Heart right ventricle (tissue), 16 donors: ENCODE measurements at regions not wholly inside any gene's neighbourhood (a gene's known extent, or its start where the extent isn't known, plus 50 kb on each side); places are given as distances from the start of the nearest gene placed in this dataset.
"Not testable (repeated sequence)": the region's sequence is repeated elsewhere in the genome, so short reads cannot be mapped to it uniquely, and the experiment has no call there.

Source experiments
- ATAC-seq, 8 donors: fragments of 200-7000 bp; cut with Tn5 transposase; one replicate each; pipeline ENCODE4 v1.9.1; 2020; ENCODE audit warnings: mild to moderate bottlenecking in 8 of 8, moderate library complexity in 8 of 8, moderate number of reproducible peaks in 1 of 8
- DNase-seq, 2 donors: peaks; one replicate each; pipeline ENCODE4 v3.0.0-alpha.2; 2020
- H3K27ac ChIP-seq, 10 donors: fragments of 200-600 bp; sonication (generic) in 2 of 10; one replicate each; pipeline versions ENCODE4 v1.5.0 to v1.8.0; 2020 to 2022; ENCODE audit warnings: mild to moderate bottlenecking in 3 of 10
- H3K27me3 ChIP-seq, 7 donors: fragments of 200-600 bp; one replicate each; pipeline ENCODE4 v1.8.0; 2021 to 2022; ENCODE audit warnings: mild to moderate bottlenecking in 2 of 7
- H3K36me3 ChIP-seq, 9 donors: fragments of 200-600 bp; sonication (generic) in 1 of 9; one replicate each; pipeline versions ENCODE4 v1.5.0 to v1.8.0; 2020 to 2022; ENCODE audit warnings: mild to moderate bottlenecking in 2 of 9
- H3K4me1 ChIP-seq, 9 donors: fragments of 200-600 bp; sonication (generic) in 1 of 9; one replicate each; pipeline versions ENCODE4 v1.5.0 to v1.8.0; 2020 to 2022; ENCODE audit warnings: mild to moderate bottlenecking in 4 of 9
- H3K4me3 ChIP-seq, 10 donors: fragments of 200-600 bp; sonication (generic) in 2 of 10; one replicate each; pipeline versions ENCODE4 v1.5.0 to v1.8.0; 2020 to 2022; ENCODE audit warnings: mild to moderate bottlenecking in 7 of 10, moderate library complexity in 2 of 10
- H3K9me3 ChIP-seq, 11 donors: fragments of 200-600 bp in 10 of 11; sonication (generic) in 2 of 11; one replicate each; pipeline versions ENCODE4 v1.5.0 to v1.8.0; 2013 to 2022; ENCODE audit warnings: mild to moderate bottlenecking in 2 of 11, control low read depth in 1 of 11, moderate library complexity in 1 of 11
- WGBS, 2 donors: extraction: QIAGEN DNeasy Blood & Tissue Kit; methylation state at CpG; one replicate each; pipeline ENCODE4 v1.1.7; 2013; ENCODE audit warnings: inconsistent platforms in 1 of 2; 5-methylcytosine and 5-hydroxymethylcytosine counted together
- intact Hi-C, 10 donors: fragments of 100-400 bp; cut with DNase I; formaldehyde crosslinking; loops; one replicate each; pipeline versions ENCODE4 v1.11.1 to v1.14.2; 2022
- TF ChIP-seq, protein P1 (sequence below), 9 donors: fragments of 200-600 bp; sonication (generic) in 2 of 9; IDR thresholded peaks; one replicate each; pipeline versions ENCODE4 v1.5.0 to v1.8.0; 2021 to 2022; ENCODE audit warnings: antibody characterized with exemption in 9 of 9, mild to moderate bottlenecking in 5 of 9, moderate library complexity in 1 of 9
- donor health status: Arrhythmogenic right ventricular cardiomyopathy.
- donor health status: ischemic (EF 13 %, LVEDD 7.1; RV severe dilation, severe dysfunction).
- donor health status: healthy with polysubstance abuse.
- donor health status: DM: no; HTN: yes; CAD: no.
- donor health status: DM: no; HTN: no; CAD: no.
- donor health status: ischemic (EF 25% LVEDD 6.9; RV normal size, moderate dysfunction).
- donor health status: ischemic (EF 25% LVEDD 5.7; RV mildly dilated, moderate dysfunction).
- donor health status: healthy.
- donor health status: DM: yes; HTN: yes; CAD: no.
- donor health status: Ischemic cardiomyopathy.
- donor health status: ischemic (EF 35%, LVEDD 5.7; RV mildly dilated, moderate dysfunction).
- donor health status: nonischemic (EF 11% LVEDD 7.7; RV severe dilation, severe dysfunction).
- donor health status: DM: yes; HTN: yes; CAD: no.
- donor health status: PGD.
- donor health status: ischemic (EF 29% LVEDD 5.4; RV normal size, mild dysfunction).
- donor health status: nonischemic (EF 23%, LVEDD 6.1; RV moderate dilation, normal function).

DNA sequence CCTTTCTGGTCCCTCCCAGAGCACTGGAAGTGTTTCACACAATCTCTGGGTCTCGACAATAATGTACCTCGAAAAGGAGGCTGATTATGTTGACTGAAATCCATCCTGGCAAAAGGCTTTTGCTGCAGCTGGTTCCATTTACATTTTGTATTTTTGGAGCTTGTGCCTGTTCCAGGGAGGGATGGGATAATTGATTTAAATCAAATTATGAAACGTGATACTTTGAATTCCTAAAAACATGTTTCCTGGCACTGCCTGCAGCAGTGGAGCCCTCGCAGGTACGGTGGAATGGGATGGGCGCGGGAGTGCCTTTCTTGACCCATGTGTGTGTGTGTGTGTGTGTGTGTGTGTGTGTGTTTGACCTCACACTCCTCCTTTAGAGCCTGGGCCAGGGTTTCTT is 455.5 kb upstream of the MEIS1 start:
- H3K4me1 ChIP-seq, result no peaks in the 10 kb centered on the region
- TF ChIP-seq, protein P1, sequence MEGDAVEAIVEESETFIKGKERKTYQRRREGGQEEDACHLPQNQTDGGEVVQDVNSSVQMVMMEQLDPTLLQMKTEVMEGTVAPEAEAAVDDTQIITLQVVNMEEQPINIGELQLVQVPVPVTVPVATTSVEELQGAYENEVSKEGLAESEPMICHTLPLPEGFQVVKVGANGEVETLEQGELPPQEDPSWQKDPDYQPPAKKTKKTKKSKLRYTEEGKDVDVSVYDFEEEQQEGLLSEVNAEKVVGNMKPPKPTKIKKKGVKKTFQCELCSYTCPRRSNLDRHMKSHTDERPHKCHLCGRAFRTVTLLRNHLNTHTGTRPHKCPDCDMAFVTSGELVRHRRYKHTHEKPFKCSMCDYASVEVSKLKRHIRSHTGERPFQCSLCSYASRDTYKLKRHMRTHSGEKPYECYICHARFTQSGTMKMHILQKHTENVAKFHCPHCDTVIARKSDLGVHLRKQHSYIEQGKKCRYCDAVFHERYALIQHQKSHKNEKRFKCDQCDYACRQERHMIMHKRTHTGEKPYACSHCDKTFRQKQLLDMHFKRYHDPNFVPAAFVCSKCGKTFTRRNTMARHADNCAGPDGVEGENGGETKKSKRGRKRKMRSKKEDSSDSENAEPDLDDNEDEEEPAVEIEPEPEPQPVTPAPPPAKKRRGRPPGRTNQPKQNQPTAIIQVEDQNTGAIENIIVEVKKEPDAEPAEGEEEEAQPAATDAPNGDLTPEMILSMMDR (IDR thresholded peaks at IDR 0.05), result no peak
- peaks cover 0 to 12% (median 0%) of the 10 kb centered on the region in 11 donors for H3K9me3 ChIP-seq
- no peak overlapping the region for H3K4me3 ChIP-seq
- intact Hi-C loops, result no loop called here
- no peaks in the 10 kb centered on the region for H3K27me3 ChIP-seq
- DNase-seq (no peak), ATAC-seq (no peak)
- WGBS, 2 donors, result 83 to 88% methylated on average over 7 of the region's 7 CpGs
- no peak overlapping the region for H3K27ac ChIP-seq
- no peaks in the 10 kb centered on the region for H3K36me3 ChIP-seq

DNA sequence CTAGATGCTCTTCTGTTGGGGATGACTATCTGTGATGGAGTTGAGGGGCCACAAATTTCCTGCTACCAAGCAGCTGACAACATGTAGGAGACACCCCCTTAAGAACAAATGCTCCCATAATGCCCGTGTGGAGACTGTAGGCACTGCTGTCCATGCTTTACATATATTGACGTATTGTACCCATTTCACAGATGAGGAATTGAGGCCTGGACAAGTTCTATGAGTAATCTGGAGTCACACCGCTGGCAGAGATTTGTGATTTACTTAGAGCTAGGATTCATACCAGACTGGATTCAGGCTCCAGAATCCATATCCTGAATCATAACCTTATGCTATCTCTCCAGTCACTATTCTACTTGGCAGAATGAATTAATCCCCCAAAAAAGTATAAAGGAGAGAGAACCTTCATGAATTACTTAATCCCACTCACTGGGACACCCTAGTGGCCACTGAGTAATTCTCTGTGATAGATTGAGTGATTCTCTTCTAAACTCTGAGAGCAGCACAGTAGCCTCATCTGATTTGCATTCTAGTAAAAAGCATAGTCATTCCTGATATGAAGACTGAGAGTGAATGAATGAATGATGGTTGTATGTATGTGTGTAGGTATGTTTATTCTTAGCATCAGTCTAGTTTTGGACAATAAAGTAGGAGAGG is 460.7 kb upstream of the MEIS1 start:
- peaks cover 0 to 12% (median 0%) of the 10 kb centered on the region in 11 donors for H3K9me3 ChIP-seq
- H3K4me1 ChIP-seq, result no peaks in the 10 kb centered on the region
- no peak for ATAC-seq
- intact Hi-C loops, result no loop called here
- H3K36me3 ChIP-seq, result no peaks in the 10 kb centered on the region
- TF ChIP-seq, protein P1 (IDR thresholded peaks at IDR 0.05), result no peak
- 84 to 86% methylated on average over 3 of the region's 3 CpGs for WGBS, 2 donors
- no peaks in the 10 kb centered on the region for H3K27me3 ChIP-seq
- DNase-seq, result no peak
- no peak overlapping the region for H3K4me3 ChIP-seq
- H3K27ac ChIP-seq, result no peak overlapping the region

- TF ChIP-seq, protein P1 (IDR thresholded peaks at IDR 0.05), result no peak
- intact Hi-C loops, result no loop called here
- H3K36me3 ChIP-seq, result no peaks in the 10 kb centered on the region
- no peak for DNase-seq
- H3K27me3 ChIP-seq, result no peaks in the 10 kb centered on the region
- H3K27ac ChIP-seq, result no peak overlapping the region
- no peaks in the 10 kb centered on the region for H3K4me1 ChIP-seq
- ATAC-seq, result no peak
- no peaks in the 10 kb centered on the region for H3K9me3 ChIP-seq
- 82 to 94% methylated on average over 2 to 3 of the region's 3 CpGs for WGBS, 2 donors
- no peak overlapping the region for H3K4me3 ChIP-seq
Observed at GRCh38 chr2:65969161-65969560, 465.8 kb upstream of the MEIS1 start.

GRCh38 chr2:65963303-65963702 is 471.6 kb upstream of the MEIS1 start:
- WGBS, 2 donors, result 89% methylated on average over 4 of the region's 5 CpGs; no CpG with 5 or more reads in 1 of the 2 donors
- H3K27me3 ChIP-seq, intact Hi-C loops, H3K9me3 ChIP-seq, H3K36me3 ChIP-seq, DNase-seq, ATAC-seq, H3K4me3 ChIP-seq, H3K27ac ChIP-seq, H3K4me1 ChIP-seq: not testable (repeated sequence)

DNA sequence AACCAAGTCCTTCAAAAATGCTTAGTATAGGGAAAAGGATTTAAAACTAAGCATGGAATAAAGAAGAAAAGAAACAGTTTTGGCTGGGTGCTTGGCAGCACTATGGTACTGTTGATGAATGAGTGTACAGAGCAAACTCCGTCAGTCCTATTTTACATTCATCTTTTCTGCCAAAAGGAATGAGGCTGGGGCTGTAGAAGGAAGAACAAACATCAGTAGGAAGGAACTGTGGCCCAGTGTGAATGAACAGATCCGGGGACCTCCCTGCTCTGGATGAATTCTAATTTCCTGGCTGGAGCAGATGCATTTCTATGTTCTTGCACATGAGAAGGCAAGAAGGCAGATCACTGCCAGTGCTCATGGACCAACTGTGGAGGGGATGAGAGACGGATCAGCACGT is 474.0 kb upstream of the MEIS1 start:
- H3K4me1 ChIP-seq, result no peaks in the 10 kb centered on the region
- DNase-seq (no peak), ATAC-seq (no peak)
- H3K27ac ChIP-seq, result no peak overlapping the region
- H3K4me3 ChIP-seq, result no peak overlapping the region
- intact Hi-C loops, result no loop called here
- H3K9me3 ChIP-seq, result peaks cover 0 to 7% (median 0%) of the 10 kb centered on the region in 11 donors
- 59 to 70% methylated on average over 4 of the region's 4 CpGs for WGBS, 2 donors
- peaks cover 0 to 12% (median 0%) of the 10 kb centered on the region in 7 donors for H3K27me3 ChIP-seq
- H3K36me3 ChIP-seq, result no peaks in the 10 kb centered on the region
- TF ChIP-seq, protein P1 (IDR thresholded peaks at IDR 0.05), result no peak
